Neural cell (in vitro differentiated cells): ENCODE measurements at regions not wholly inside any gene's neighbourhood (a gene's known extent, or its start where the extent isn't known, plus 50 kb on each side); places are given as distances from the start of the nearest gene placed in this dataset.

Source experiments
- H2AFZ ChIP-seq: fragments of 200-600, 300-800 bp; sonication (generic), shearing (Covaris generic); 2 replicates; pipeline ENCODE4 v1.6.0; 2014; ENCODE audit warnings: low read depth, mild to moderate bottlenecking, antibody characterized with exemption, low read length, moderate library complexity
- H3F3A ChIP-seq: fragments of 200-600 bp; shearing (Covaris generic); 2 replicates; pipeline ENCODE4 v1.6.1; 2016; ENCODE audit warnings: mild to moderate bottlenecking, moderate library complexity, mixed read lengths, antibody characterized with exemption, low read length; ENCODE audit not compliant: insufficient read depth, poor library complexity, severe bottlenecking
- H3K27ac ChIP-seq: fragments of 200-600, 300-800 bp; sonication (generic), shearing (Covaris generic); 2 replicates; pipeline ENCODE4 v1.5.1; 2014; ENCODE audit warnings: mild to moderate bottlenecking, low read length, moderate library complexity
- H3K27me3 ChIP-seq: fragments of 300-800, 200-600 bp; sonication (generic), shearing (Covaris generic); 2 replicates; pipeline ENCODE4 v1.6.0; 2014; ENCODE audit warnings: mild to moderate bottlenecking, low read depth, low read length, moderate library complexity; ENCODE audit not compliant: insufficient read depth
- H3K36me3 ChIP-seq: fragments of 300-800, 200-600 bp; sonication (generic), shearing (Covaris generic); 2 replicates; pipeline ENCODE4 v1.5.1; 2014; ENCODE audit warnings: mild to moderate bottlenecking, antibody characterized with exemption, low read length, moderate library complexity; ENCODE audit not compliant: insufficient read depth
- H3K4me2 ChIP-seq: fragments of 300-800, 200-600 bp; sonication (generic), shearing (Covaris generic); 2 replicates; pipeline ENCODE4 v1.6.0; 2014; ENCODE audit warnings: mild to moderate bottlenecking, low read length
- H3K4me3 ChIP-seq: fragments of 300-800, 200-600 bp; sonication (generic), shearing (Covaris generic); 2 replicates; pipeline ENCODE4 v1.5.1; 2014; ENCODE audit warnings: mild to moderate bottlenecking, low read length, moderate library complexity
- H3K79me2 ChIP-seq: fragments of 200-600 bp; shearing (Covaris generic); replicated peaks from 2 replicates; pipeline ENCODE4 v1.6.0; 2014; ENCODE audit warnings: mild to moderate bottlenecking, low read length, moderate library complexity; ENCODE audit not compliant: insufficient read depth
- H3K9ac ChIP-seq: fragments of 300-800, 200-600 bp; sonication (generic), shearing (Covaris generic); 2 replicates; pipeline ENCODE4 v1.6.1; 2016; ENCODE audit warnings: mild to moderate bottlenecking, low read length, mixed read lengths
- H3K9me2 ChIP-seq: fragments of 200-600 bp; shearing (Covaris generic); 2 replicates; pipeline ENCODE4 v1.6.1; 2016; ENCODE audit warnings: mild to moderate bottlenecking, low read length, mixed read lengths; ENCODE audit not compliant: insufficient read depth
- H3K9me3 ChIP-seq: fragments of 200-600, 300-800 bp; sonication (generic), shearing (Covaris generic); 2 replicates; pipeline ENCODE4 v1.6.1; 2016; ENCODE audit warnings: mild to moderate bottlenecking, mixed run types, low read length, moderate library complexity, mixed read lengths
- H4K20me1 ChIP-seq: fragments of 200-600 bp; shearing (Covaris generic); 2 replicates; pipeline ENCODE4 v1.6.1; 2016; ENCODE audit warnings: mild to moderate bottlenecking, mixed run types; ENCODE audit not compliant: insufficient read depth
- EP300 ChIP-seq: fragments of 450-650 bp; conservative IDR thresholded peaks from 2 replicates; pipeline ENCODE4 v1.6.1; 2014; ENCODE audit warnings: antibody characterized with exemption, mild to moderate bottlenecking, moderate library complexity; ENCODE audit not compliant: poor library complexity, severe bottlenecking
- EZH2 ChIP-seq: fragments of 200-600, 300-800 bp; shearing (Covaris generic), sonication (generic); IDR thresholded peaks from 2 replicates; pipeline ENCODE4 v1.6.1; 2014; ENCODE audit warnings: antibody characterized with exemption, low read length, borderline replicate concordance, mild to moderate bottlenecking; ENCODE audit not compliant: insufficient read depth, poor library complexity, severe bottlenecking
- MXI1 ChIP-seq: fragments of 450-650 bp; conservative IDR thresholded peaks from 2 replicates; pipeline ENCODE4 v1.6.1; 2014; ENCODE audit warnings: antibody characterized with exemption, mild to moderate bottlenecking; ENCODE audit not compliant: poor library complexity, severe bottlenecking
- POLR2AphosphoS5 ChIP-seq: IDR thresholded peaks from 2 replicates; pipeline ENCODE4 v1.6.1; 2012
- RAD21 ChIP-seq: fragments of 450-650 bp; conservative IDR thresholded peaks from 2 replicates; pipeline ENCODE4 v1.6.1; 2014; ENCODE audit warnings: antibody characterized with exemption, mild to moderate bottlenecking, moderate library complexity
- SMC3 ChIP-seq: fragments of 450-650 bp; conservative IDR thresholded peaks from 2 replicates; pipeline ENCODE4 v1.6.1; 2014; ENCODE audit warnings: antibody characterized with exemption, mild to moderate bottlenecking, moderate library complexity; ENCODE audit not compliant: poor library complexity
- TAF1 ChIP-seq: IDR thresholded peaks from 2 replicates; pipeline ENCODE4 v1.6.1; 2012; ENCODE audit warnings: low read depth
- TF ChIP-seq, protein P1 (sequence below): IDR thresholded peaks from 2 replicates; pipeline ENCODE4 v1.6.1; 2012; ENCODE audit warnings: borderline replicate concordance
- TF ChIP-seq, protein P2 (sequence below): fragments of 450-650 bp; IDR thresholded peaks from 2 replicates; pipeline ENCODE4 v1.5.1; 2014; ENCODE audit warnings: antibody characterized with exemption, mild to moderate bottlenecking, moderate library complexity; ENCODE audit not compliant: poor library complexity, severe bottlenecking

DNA sequence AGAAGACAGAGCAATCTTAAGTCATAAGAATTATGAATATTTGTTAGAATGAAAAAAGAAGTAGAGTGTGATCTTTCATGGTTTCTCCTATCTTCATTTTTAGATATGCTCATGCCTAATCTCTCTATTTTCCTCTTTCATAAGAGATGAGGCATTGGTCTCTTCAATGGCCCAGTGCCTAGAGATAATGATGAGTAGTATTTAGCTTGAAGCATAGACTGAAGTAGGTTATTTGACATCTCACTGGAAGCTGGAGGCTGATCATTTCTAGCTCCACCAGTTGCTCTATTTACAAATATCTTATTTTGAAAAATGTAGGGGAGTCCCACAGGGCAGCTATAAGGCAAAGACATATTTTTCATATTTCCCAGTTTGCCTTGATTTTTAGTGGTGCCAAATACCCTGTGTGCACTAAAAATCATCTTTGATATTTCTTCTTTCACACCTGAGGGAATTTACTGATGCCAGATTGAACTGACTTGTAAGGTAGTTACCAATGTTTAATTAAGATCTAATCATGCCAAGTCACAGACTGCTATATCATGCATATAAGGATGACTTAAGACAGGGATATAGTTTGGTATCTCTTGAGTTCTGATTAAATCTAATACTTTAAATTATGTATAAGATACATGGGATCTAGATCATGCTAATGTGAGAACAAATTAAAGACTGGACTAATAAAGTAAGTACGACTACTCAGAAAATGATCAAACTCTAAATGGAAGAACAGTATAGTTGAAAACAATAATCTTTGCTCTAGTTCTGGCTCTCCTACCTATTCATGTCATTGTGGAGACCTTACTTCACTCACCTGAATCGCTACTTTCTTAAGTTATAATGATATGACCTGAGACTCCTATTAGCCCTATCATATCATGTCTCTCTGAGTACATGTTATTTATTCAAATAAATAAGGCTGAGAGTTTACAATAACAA lies 108.2 kb upstream of the IFNE start:
- TF ChIP-seq MXI1 (no peak), TAF1 (no peak), EP300 (no peak), RAD21 (no peak), POLR2AphosphoS5 (no peak), SMC3 (no peak), EZH2 (no peak)
- TF ChIP-seq, protein P1, sequence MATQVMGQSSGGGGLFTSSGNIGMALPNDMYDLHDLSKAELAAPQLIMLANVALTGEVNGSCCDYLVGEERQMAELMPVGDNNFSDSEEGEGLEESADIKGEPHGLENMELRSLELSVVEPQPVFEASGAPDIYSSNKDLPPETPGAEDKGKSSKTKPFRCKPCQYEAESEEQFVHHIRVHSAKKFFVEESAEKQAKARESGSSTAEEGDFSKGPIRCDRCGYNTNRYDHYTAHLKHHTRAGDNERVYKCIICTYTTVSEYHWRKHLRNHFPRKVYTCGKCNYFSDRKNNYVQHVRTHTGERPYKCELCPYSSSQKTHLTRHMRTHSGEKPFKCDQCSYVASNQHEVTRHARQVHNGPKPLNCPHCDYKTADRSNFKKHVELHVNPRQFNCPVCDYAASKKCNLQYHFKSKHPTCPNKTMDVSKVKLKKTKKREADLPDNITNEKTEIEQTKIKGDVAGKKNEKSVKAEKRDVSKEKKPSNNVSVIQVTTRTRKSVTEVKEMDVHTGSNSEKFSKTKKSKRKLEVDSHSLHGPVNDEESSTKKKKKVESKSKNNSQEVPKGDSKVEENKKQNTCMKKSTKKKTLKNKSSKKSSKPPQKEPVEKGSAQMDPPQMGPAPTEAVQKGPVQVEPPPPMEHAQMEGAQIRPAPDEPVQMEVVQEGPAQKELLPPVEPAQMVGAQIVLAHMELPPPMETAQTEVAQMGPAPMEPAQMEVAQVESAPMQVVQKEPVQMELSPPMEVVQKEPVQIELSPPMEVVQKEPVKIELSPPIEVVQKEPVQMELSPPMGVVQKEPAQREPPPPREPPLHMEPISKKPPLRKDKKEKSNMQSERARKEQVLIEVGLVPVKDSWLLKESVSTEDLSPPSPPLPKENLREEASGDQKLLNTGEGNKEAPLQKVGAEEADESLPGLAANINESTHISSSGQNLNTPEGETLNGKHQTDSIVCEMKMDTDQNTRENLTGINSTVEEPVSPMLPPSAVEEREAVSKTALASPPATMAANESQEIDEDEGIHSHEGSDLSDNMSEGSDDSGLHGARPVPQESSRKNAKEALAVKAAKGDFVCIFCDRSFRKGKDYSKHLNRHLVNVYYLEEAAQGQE: no peak
- TF ChIP-seq, protein P2, sequence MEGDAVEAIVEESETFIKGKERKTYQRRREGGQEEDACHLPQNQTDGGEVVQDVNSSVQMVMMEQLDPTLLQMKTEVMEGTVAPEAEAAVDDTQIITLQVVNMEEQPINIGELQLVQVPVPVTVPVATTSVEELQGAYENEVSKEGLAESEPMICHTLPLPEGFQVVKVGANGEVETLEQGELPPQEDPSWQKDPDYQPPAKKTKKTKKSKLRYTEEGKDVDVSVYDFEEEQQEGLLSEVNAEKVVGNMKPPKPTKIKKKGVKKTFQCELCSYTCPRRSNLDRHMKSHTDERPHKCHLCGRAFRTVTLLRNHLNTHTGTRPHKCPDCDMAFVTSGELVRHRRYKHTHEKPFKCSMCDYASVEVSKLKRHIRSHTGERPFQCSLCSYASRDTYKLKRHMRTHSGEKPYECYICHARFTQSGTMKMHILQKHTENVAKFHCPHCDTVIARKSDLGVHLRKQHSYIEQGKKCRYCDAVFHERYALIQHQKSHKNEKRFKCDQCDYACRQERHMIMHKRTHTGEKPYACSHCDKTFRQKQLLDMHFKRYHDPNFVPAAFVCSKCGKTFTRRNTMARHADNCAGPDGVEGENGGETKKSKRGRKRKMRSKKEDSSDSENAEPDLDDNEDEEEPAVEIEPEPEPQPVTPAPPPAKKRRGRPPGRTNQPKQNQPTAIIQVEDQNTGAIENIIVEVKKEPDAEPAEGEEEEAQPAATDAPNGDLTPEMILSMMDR: no peak
- H3K9me2 ChIP-seq: no peaks in the 10 kb centered on the region
- H3K4me3 ChIP-seq: no peak overlapping the region
- H3K27me3 ChIP-seq: no peaks in the 10 kb centered on the region
- H3K9me3 ChIP-seq: no peaks in the 10 kb centered on the region
- H3F3A ChIP-seq: no peaks in the 10 kb centered on the region
- H3K9ac ChIP-seq: no peak overlapping the region
- H3K36me3 ChIP-seq: no peaks in the 10 kb centered on the region
- H3K27ac ChIP-seq: no peak overlapping the region
- no peak overlapping the region for H2AFZ ChIP-seq
- H3K4me2 ChIP-seq: no peak overlapping the region
- H4K20me1 ChIP-seq: no peaks in the 10 kb centered on the region
- H3K79me2 ChIP-seq: no peaks in the 10 kb centered on the region

DNA sequence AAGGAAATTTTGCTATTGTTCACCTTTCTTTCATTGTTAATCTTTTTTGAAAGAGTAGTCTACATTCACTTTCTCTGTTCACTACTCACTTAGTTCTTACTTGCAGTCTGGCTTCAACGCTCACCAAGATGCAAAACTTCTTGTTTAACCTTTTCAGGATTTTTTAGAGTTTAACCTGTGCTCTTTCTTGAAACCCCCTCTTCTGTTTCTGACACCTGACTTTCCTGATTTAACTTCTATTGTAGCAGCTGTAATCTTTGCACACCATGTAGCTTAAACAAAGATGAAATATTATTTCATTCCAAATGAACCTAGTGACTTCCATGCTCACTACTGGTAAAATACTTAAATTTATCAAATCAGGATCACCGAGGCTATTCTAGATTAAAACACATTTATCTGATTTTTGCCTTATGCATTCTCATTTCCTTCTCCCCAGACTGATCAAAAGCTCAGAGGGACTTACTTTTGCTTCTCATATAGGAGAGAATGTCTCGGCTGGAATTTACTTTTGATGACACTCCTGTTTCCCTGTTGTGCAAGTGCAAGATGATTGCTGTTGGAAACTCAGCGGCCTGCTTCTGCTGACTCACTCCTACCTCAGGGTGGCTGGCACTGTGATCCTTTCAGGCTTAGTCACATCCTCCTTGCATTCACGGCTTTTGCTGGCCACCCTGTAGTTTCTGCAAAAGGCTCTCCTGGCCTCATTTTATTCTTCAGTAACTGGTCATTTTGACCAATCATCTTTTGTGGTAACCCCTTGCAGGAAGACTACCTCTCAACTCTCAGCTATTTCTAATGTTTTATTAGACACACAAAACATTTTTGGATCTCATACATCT lies 109.3 kb upstream of the IFNE start:
- Histone ChIP-seq H3K36me3 (no peaks in the 10 kb centered on the region), H3K9ac (no peak overlapping the region), H3K27me3 (no peaks in the 10 kb centered on the region), H3K27ac (no peak overlapping the region), H3K9me2 (no peaks in the 10 kb centered on the region), H3K4me3 (no peak overlapping the region), H3K4me2 (no peak overlapping the region), H2AFZ (no peak overlapping the region), H3K9me3 (no peaks in the 10 kb centered on the region), H4K20me1 (no peaks in the 10 kb centered on the region), H3F3A (no peaks in the 10 kb centered on the region), H3K79me2 (no peaks in the 10 kb centered on the region)
- TF ChIP-seq MXI1: no peak
- no peak for TF ChIP-seq RAD21
